Keratinocyte (primary cell): ENCODE measurements at regions not wholly inside any gene's neighbourhood (a gene's known extent, or its start where the extent isn't known, plus 50 kb on each side); places are given as distances from the start of the nearest gene placed in this dataset.

ENCODE experiments used
- DNase-seq: peaks from one replicate; pipeline ENCODE4 v3.0.0-alpha.2; 2011; ENCODE audit warnings: low read depth, missing footprints, low spot score
- FAIRE-seq: peaks from 2 replicates; lab custom pipeline; 2011; peaks lifted over from hg19 to GRCh38; lab: Jason Lieb, UNC
- H2AFZ ChIP-seq: 2 replicates; pipeline ENCODE4 v1.6.0; 2012; ENCODE audit warnings: low read length, control low read depth, inconsistent platforms; ENCODE audit not compliant: control insufficient read depth
- H3K27ac ChIP-seq: 2 replicates; pipeline ENCODE4 v1.5.1; 2011; ENCODE audit warnings: low read length; ENCODE audit not compliant: control insufficient read depth, insufficient read depth
- H3K27me3 ChIP-seq: 3 replicates; pipeline ENCODE4 v1.6.0; 2011; ENCODE audit warnings: low read length; ENCODE audit not compliant: control insufficient read depth, insufficient read depth; ENCODE audit errors: extremely low read depth
- H3K36me3 ChIP-seq, 2 experiments: 2 replicates in 1 of 2; 3 replicates in 1 of 2; pipeline ENCODE4 v1.5.1; 2011; ENCODE audit warnings: low read length in 2 of 2, mild to moderate bottlenecking in 1 of 2; ENCODE audit not compliant: control insufficient read depth in 2 of 2, insufficient read depth in 2 of 2; ENCODE audit errors: extremely low read depth in 1 of 2
- H3K4me1 ChIP-seq: 3 replicates; pipeline ENCODE4 v1.5.1; 2011; ENCODE audit warnings: low read length; ENCODE audit not compliant: control insufficient read depth, insufficient read depth; ENCODE audit errors: extremely low read depth
- H3K4me2 ChIP-seq: 3 replicates; pipeline ENCODE4 v1.6.0; 2011; ENCODE audit warnings: low read depth, low read length; ENCODE audit not compliant: control insufficient read depth, insufficient read depth; ENCODE audit errors: extremely low read depth
- H3K4me3 ChIP-seq, 3 experiments: fragments of 200-600 bp in 1 of 3; sonication (generic) in 1 of 3; 2 replicates in 2 of 3; 3 replicates in 1 of 3; pipeline ENCODE4 v1.5.1; 2011 to 2016; ENCODE audit warnings: low read length in 3 of 3, mild to moderate bottlenecking in 3 of 3, control low read depth in 2 of 3, inconsistent platforms in 1 of 3, low read depth in 1 of 3, mixed read lengths in 1 of 3, mixed run types in 1 of 3, moderate library complexity in 1 of 3; ENCODE audit not compliant: control insufficient read depth in 2 of 3, insufficient read depth in 2 of 3; ENCODE audit errors: extremely low read depth in 1 of 3
- H3K79me2 ChIP-seq: 2 replicates; pipeline ENCODE4 v1.6.0; 2012; ENCODE audit warnings: low read length; ENCODE audit not compliant: control insufficient read depth, insufficient read depth
- H3K9ac ChIP-seq: 3 replicates; pipeline ENCODE4 v1.6.0; 2011; ENCODE audit warnings: low read length; ENCODE audit not compliant: control insufficient read depth, insufficient read depth; ENCODE audit errors: extremely low read depth
- H3K9me1 ChIP-seq: 3 replicates; pipeline ENCODE4 v1.6.0; 2011; ENCODE audit warnings: low read length; ENCODE audit not compliant: control insufficient read depth, insufficient read depth; ENCODE audit errors: extremely low read depth
- H3K9me3 ChIP-seq: 2 replicates; pipeline ENCODE4 v1.5.1; 2012; ENCODE audit warnings: low read depth, low read length; ENCODE audit not compliant: control insufficient read depth
- H4K20me1 ChIP-seq: 3 replicates; pipeline ENCODE4 v1.6.0; 2011; ENCODE audit warnings: low read length; ENCODE audit not compliant: control insufficient read depth, insufficient read depth; ENCODE audit errors: extremely low read depth
- EZH2 ChIP-seq: IDR thresholded peaks from one replicate; pipeline ENCODE4 v1.6.1; 2012; ENCODE audit warnings: inconsistent platforms, mild to moderate bottlenecking, low read length, moderate library complexity
- dilution Hi-C: fragments of 300-500 bp; cut with MboI; formaldehyde crosslinking; loops from one replicate; pipeline ENCODE4 v1.7.0; 2020; ENCODE audit warnings: low sequenced_read_pairs; ENCODE audit not compliant: extremely low pct_ligation_motif_present
- TF ChIP-seq, protein P1 (sequence below), 3 experiments: IDR thresholded peaks in 1 of 3; conservative IDR thresholded peaks in 1 of 3; optimal IDR thresholded peaks in 1 of 3; 2 replicates in 2 of 3; 3 replicates in 1 of 3; pipeline versions ENCODE3 to v1.5.1; 2011; ENCODE audit warnings: low read length in 3 of 3, mild to moderate bottlenecking in 3 of 3, moderate library complexity in 2 of 3, control low read depth in 1 of 3, inconsistent platforms in 1 of 3; ENCODE audit not compliant: insufficient read depth in 2 of 3; ENCODE audit errors: extremely low read depth in 1 of 3

DNA sequence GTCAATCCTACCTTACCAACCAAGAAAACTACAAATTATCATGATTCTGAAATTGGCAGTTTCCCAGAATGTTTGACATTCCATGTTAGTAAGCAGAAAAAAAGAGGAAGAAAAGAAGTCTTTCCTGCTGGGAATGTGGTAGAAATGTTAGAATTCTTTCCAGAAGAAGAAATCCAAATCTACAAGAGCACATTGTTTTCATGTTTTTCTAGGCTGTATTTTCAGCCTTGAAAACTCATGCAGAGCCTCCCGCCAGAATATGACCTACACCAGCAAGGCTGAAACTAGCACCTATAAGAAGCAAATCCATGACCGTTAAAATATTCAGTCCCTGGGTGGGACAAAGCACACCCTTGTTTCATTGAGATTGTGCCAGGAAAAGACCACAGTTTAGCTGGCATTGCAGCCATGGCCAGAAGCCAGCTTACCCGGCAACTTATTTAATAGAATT, 259.4 kb downstream of the GJA1 start:
- FAIRE-seq = no peak

DNA sequence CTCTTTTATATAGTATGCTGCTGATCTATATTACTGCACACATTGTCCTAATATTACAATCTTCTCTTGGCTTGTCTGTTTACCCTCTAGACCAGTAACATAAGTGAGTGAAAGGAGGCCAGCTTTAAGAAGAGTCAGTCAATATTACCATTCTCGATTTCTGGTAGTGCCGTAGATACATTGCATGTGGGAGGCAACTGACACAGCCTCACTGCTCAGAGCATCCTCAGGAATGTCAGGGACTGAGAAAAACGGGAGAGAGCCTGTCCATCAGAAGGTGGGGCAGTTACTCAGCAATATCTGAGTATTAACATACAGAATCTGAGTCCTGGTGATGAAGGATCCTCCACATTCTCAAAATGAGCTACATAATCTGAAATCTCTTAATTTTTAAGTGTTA, 259.9 kb downstream of the GJA1 start:
- FAIRE-seq (peak; percentile 52), DNase-seq (no peak)
- peaks cover 7% of the 10 kb centered on the region for H3K4me1 ChIP-seq
- TF ChIP-seq, protein P1, sequence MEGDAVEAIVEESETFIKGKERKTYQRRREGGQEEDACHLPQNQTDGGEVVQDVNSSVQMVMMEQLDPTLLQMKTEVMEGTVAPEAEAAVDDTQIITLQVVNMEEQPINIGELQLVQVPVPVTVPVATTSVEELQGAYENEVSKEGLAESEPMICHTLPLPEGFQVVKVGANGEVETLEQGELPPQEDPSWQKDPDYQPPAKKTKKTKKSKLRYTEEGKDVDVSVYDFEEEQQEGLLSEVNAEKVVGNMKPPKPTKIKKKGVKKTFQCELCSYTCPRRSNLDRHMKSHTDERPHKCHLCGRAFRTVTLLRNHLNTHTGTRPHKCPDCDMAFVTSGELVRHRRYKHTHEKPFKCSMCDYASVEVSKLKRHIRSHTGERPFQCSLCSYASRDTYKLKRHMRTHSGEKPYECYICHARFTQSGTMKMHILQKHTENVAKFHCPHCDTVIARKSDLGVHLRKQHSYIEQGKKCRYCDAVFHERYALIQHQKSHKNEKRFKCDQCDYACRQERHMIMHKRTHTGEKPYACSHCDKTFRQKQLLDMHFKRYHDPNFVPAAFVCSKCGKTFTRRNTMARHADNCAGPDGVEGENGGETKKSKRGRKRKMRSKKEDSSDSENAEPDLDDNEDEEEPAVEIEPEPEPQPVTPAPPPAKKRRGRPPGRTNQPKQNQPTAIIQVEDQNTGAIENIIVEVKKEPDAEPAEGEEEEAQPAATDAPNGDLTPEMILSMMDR (optimal IDR thresholded peaks at IDR 0.05 in 1 of 3, IDR thresholded peaks at IDR 0.05 in 1 of 3, conservative IDR thresholded peaks at IDR 0.05 in 1 of 3; ENCODE audit: extremely low read depth in 1 of 3, insufficient read depth in 2 of 3, low read length in 3 of 3) = no peak
- no peak for TF ChIP-seq EZH2
- H3K27me3 ChIP-seq = no peaks in the 10 kb centered on the region
- no peaks in the 10 kb centered on the region for H3K36me3 ChIP-seq
- H3K27ac ChIP-seq = no peak overlapping the region
- H3K9ac ChIP-seq = no peak overlapping the region
- no peaks in the 10 kb centered on the region for H3K9me3 ChIP-seq
- H3K4me2 ChIP-seq = no peak overlapping the region
- H2AFZ ChIP-seq = no peak overlapping the region
- no peaks in the 10 kb centered on the region for H3K79me2 ChIP-seq
- no peaks in the 10 kb centered on the region for H3K9me1 ChIP-seq
- dilution Hi-C loops = no loop called here
- H4K20me1 ChIP-seq = no peaks in the 10 kb centered on the region
- no peak overlapping the region for H3K4me3 ChIP-seq

More for the DNA sequence above, 259.4 kb downstream of the GJA1 start:
- no peak overlapping the region for H3K27ac ChIP-seq
- no peaks in the 10 kb centered on the region for H3K27me3 ChIP-seq
- dilution Hi-C loops = no loop called here
- no peaks in the 10 kb centered on the region for H3K9me1 ChIP-seq
- no peaks in the 10 kb centered on the region for H3K79me2 ChIP-seq
- no peak overlapping the region for H3K4me2 ChIP-seq
- DNase-seq = no peak
- no peaks in the 10 kb centered on the region for H3K36me3 ChIP-seq
- H4K20me1 ChIP-seq = no peaks in the 10 kb centered on the region
- no peak overlapping the region for H3K9ac ChIP-seq
- no peak overlapping the region for H3K4me3 ChIP-seq
- H3K9me3 ChIP-seq = no peaks in the 10 kb centered on the region
- H3K4me1 ChIP-seq = peaks cover 7% of the 10 kb centered on the region
- H2AFZ ChIP-seq = no peak overlapping the region
- TF ChIP-seq EZH2 = no peak

DNA sequence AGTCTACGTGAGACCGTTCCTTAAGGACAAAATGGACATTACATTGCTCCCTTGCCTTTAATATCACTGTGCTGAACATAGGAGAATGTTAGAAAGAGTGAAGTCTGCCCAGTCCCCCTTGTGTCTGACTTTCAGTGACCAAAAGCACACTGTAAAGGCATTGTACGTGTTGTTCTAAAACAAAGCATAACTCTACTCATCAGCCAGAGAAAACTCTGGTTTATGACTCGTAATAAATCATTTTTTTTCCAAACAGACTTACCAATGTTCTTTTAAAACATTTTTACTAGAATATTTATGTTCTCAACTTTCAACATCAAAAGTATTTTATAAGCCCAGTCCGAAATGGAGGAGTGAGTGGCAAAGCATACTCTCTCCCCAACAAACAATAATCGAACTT, 262.5 kb downstream of the GJA1 start:
- H3K9me3 ChIP-seq = no peaks in the 10 kb centered on the region
- FAIRE-seq (no peak), DNase-seq (no peak)
- no peak overlapping the region for H3K27ac ChIP-seq
- no peak overlapping the region for H3K4me3 ChIP-seq
- dilution Hi-C loops = no loop called here
- peak overlapping the region; percentile 13 for H3K4me2 ChIP-seq
- no peaks in the 10 kb centered on the region for H3K79me2 ChIP-seq
- no peaks in the 10 kb centered on the region for H3K36me3 ChIP-seq
- no peaks in the 10 kb centered on the region for H4K20me1 ChIP-seq
- no peaks in the 10 kb centered on the region for H3K9me1 ChIP-seq
- H3K9ac ChIP-seq = no peak overlapping the region
- no peaks in the 10 kb centered on the region for H3K27me3 ChIP-seq
- H2AFZ ChIP-seq = peak overlapping the region; percentile 21
- TF ChIP-seq EZH2 = no peak
- TF ChIP-seq, protein P1 (optimal IDR thresholded peaks at IDR 0.05 in 1 of 3, IDR thresholded peaks at IDR 0.05 in 1 of 3, conservative IDR thresholded peaks at IDR 0.05 in 1 of 3; ENCODE audit: extremely low read depth in 1 of 3, insufficient read depth in 2 of 3, low read length in 3 of 3) = no peak
- H3K4me1 ChIP-seq = peaks cover 3% of the 10 kb centered on the region
